ENCODE measurements at regions not wholly inside any gene's neighbourhood (a gene's known extent, or its start where the extent isn't known, plus 50 kb on each side); places are given as distances from the start of the nearest gene placed in this dataset.

GRCh38 chr4:102153391-102153790 lies 191.9 kb downstream of the SLC39A8 start:
- TF ChIP-seq FOXM1 (IDR thresholded peaks at IDR 0.05; ENCODE audit: borderline replicate concordance, low read depth), result no peak
- TF ChIP-seq RAD21 (IDR thresholded peaks at IDR 0.05; ENCODE audit: low read depth), result no peak
- no peak for TF ChIP-seq CREB1 (IDR thresholded peaks at IDR 0.05; ENCODE audit: low read depth)
- TF ChIP-seq EP300 (IDR thresholded peaks at IDR 0.05; ENCODE audit: borderline replicate concordance), result no peak
- TF ChIP-seq CEBPB (IDR thresholded peaks at IDR 0.05), result no peak
- no peak for TF ChIP-seq YY1 (IDR thresholded peaks at IDR 0.05; ENCODE audit: low read depth)

Measured in Ishikawa (cell line).